Renal pelvis (tissue), 1 donor: ENCODE measurements at regions not wholly inside any gene's neighbourhood (a gene's known extent, or its start where the extent isn't known, plus 50 kb on each side); places are given as distances from the start of the nearest gene placed in this dataset.

Experiments used
- DNase-seq: peaks from one replicate; pipeline ENCODE4 v3.0.0-alpha.2; 2013

DNA sequence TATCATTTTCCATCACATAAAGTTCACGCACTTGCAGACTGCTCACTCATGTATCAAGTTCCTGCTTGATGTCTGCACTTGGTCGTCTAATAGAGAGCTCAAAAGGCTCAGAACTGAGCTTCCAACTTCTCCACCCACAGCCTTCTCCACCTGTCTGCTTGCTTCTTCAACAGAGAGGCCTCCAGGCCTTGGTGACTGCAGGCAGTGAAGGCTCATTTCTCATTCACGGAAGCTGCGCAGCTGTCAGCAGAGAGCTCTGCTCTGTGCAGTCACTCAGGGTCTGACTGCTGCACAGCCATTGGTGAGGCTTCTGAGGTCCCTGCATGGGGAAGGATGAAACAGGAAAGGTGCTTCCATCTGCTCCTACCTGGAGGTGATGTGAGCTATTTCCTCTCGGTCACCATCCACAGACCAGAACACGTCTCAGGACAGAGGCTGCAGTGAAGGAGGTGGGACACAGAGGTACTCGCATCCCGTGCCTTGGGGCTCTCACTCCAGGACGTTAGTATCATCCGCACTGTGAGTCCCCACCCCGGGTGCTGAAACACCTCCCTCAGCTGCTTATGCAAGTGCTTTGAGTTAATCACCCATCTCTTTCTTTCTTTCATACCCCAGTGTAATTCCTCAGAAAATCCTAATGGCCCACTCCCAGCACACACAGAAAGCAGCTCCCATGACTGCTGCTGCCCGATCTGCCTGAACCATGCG lies 126.2 kb downstream of the TMEM18 start:
- DNase-seq, result no peak

DNA sequence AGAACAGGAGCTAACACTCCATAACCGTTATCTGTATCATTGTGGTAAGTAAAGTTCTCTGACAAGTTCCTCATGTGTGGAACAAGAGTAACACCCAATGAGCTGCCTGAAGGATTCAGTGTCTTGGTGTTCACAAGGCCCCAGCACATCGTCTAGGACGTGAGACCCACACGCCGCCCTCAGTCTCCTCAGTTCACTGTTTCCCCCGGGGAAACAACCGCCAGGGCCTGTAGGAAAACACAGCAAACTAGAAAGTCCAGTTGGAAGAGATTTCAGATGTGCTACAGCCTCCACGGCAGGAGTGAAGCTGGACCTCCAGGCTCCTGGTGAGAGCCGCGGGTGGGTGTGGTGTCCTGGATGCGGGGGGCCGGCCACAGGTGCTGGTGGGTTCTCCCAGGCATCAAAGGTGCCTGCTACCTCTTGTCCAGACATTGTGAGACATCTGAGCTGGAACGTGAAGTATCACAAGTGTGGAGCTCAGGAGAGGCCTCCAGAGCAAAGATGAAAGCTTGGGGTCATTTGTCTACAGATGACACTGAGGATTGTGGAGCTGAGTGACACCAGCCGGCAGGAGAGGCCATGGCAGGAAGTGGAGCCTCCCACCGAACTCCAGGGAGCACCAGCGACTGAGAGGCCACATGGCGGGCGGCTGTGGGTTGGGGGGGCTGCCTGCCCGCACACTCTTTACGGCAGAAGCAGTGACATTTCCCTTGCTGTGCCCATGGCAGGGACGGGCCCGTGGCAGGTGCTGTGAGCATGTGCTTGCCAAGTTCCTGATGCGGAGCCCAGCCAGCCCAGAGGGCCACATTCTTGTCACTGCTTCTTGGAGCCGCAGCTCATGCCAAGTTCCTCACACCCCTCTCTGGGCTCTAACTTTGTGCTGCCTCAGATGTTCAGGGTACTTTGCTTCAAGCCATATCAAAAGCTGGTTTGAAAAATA lies 131.2 kb downstream of the TMEM18 start:
- DNase-seq, result no peak

DNA sequence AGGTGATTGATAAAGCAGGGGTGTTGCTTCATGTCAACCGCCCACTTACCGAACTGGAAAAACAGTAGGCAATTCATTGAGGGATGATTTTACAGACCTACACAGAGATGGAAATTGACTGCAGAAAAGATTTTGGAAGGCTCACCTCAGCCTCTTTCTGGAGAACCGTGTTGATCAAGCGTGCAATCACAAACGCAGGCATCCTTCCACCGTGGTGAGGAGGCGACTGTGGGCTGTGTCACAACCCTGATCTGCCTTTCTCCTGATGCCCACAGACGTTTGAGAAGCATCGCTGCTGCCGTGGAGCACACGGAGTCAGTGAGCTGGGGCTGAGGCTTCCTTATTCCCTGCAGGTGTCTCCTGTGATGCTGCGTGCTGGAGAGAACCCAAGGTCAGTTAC lies 132.0 kb downstream of the TMEM18 start:
- DNase-seq, result no peak

DNA sequence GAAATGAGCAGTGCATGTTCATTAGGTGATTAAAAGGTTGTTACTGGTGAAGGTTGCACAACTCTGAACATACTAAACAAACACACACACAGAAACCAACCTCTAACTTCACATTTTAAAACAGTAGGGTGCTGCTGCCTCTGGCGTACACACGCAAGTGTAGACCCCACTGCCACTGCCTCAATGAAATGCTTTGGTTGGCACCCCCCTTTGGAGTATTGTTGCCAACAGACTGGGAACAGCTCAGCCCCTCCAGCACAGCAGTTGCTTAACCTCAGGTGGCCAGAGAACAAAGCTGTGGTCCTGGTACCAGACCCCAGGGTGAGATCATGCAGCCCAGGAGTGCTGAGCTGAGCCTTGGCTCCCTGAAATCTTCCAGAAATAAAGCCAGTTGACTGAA lies 138.6 kb downstream of the TMEM18 start:
- no peak for DNase-seq

DNA sequence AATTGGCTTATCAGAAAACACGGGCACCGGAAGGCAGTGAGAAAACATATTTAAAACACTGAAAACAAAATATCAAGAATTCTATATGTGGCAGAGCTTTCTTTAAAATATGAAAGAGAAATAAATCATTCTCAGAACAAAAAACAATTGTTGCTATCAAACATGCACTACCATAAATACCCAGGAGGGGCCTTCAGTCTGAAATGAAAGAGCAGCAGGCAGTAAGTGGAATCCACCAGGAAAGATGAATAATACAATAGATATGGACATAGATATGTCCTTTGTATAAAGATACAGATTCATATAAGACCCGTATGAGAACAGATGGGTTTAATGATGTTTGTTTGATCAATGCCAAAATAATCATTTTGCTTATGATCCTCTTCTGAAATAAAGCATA lies 142.0 kb downstream of the TMEM18 start:
- no peak for DNase-seq

DNA sequence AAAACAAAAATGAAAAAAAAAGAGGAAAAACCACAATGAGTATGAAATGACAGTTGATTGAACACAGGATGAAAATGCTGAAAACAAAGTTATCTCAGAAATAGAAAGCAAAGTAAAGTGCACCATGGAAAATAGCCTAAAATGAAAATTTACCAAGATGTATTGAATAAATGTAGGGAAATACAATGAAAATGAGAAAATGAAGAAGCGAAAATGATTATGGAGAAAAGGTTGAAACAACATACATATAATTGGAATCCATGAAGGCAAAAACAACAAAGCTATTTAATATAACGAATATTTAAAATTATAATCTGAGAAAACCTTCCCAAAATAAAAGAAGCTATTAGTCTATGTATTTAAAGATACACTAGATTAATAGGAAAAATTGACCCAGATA lies 147.4 kb downstream of the TMEM18 start:
- DNase-seq, result no peak

- no peak for DNase-seq
These were observed 147.8 kb downstream of the TMEM18 start for GRCh38 chr2:529424-529823.

GRCh38 chr2:527581-527980 lies 149.6 kb downstream of the TMEM18 start:
- no peak for DNase-seq

GRCh38 chr2:526918-527317 lies 150.3 kb downstream of the TMEM18 start:
- DNase-seq, result no peak

DNA sequence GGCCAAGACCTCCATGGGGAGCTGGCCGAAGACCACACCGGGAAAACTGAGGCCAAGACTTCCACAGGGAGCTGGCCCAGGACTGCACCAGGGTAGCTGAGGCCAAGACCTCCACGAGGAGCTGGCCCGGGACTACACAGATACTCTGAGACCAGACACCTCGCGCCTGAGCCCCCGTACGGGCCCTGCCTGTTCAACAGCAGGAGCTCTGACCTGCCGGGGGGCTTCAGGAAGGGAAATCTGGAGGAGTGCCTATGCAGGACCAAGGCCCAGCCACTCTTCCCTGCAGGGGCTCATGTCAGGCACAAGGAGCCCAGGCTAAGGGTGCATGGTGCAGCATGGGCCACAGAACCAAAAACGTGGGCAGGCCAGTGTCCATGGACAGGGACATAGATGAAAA lies 151.6 kb downstream of the TMEM18 start:
- no peak for DNase-seq

- no peak for DNase-seq
These were observed 152.2 kb downstream of the TMEM18 start for GRCh38 chr2:525021-525420.

DNA sequence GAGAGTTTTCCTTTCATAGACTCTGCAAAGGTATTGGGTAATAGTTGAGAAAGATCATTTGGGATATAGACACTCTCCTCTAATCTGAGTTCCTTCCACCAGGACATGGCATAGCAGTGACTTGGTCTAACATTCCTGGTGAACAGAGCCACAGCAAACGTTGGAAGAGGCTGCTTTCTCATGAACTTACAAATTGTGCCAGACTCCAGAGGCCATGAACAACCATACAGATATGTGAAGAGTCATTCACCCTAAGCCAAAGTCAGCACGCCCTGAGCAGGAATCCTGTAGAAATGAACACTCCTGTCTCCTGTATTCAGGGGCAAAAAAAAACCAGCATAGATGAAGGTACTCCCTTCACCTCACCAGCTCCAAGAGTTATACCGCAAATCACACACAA lies 152.8 kb downstream of the TMEM18 start:
- DNase-seq, result no peak

DNA sequence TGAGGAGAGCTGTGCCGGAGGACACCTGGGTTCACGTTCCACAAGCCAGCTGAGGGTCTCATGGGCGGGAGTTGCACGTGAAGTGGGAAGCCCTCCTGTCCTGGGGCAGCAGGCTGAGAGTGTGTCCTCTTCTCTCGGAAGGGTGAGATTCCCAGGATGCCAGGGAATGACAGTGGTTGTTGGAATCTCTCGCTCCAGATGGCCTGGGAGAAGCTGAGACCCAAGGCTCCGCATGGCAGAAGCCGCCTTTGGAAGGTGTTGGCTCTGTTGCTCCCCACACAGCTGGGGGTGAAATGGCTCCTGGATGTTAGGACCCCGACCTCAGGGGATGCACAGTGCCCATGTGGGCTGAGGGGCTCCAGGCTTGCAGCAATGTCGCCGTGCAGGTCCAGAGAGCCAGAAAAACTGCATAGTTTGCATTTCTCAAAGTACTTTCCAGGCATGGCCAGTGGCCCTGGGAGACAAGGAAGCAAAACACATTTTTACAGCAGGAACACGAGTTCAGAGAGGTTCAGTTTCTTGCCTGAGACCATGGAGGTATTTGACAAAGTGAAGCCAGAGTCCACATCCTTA lies 153.4 kb downstream of the TMEM18 start:
- no peak for DNase-seq

GRCh38 chr2:522776-523175 lies 154.4 kb downstream of the TMEM18 start:
- DNase-seq, result no peak

DNA sequence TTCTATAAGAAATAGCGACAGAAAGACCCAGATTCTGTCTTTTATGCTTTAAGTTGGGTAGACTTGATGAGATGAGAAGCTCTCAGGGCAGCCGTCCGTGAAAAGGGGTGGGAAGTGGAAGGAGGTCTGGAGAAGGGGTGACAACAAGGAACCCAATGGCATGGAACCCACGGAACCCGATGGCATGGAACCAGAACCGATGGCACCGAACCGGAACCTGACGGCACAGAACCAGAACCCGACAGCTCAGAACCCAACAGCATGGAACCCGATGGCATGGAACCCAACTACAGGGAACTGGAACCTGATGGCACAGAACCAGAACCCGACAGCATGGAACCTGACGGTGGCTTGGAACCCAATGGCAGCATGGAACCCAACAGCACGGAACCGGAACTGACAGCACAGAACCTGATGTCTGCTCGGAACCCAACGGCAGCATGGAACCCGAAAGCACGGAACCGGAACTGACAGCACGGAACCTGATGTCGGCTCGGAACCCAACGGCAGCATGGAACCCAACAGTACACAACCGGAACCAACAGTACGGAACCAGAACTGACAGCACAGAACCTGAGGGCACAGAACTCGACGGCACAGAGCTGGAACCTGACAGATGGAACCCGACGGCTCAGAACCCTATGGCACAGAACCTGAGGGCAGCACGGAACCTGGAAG lies 155.2 kb downstream of the TMEM18 start:
- DNase-seq, result no peak

DNA sequence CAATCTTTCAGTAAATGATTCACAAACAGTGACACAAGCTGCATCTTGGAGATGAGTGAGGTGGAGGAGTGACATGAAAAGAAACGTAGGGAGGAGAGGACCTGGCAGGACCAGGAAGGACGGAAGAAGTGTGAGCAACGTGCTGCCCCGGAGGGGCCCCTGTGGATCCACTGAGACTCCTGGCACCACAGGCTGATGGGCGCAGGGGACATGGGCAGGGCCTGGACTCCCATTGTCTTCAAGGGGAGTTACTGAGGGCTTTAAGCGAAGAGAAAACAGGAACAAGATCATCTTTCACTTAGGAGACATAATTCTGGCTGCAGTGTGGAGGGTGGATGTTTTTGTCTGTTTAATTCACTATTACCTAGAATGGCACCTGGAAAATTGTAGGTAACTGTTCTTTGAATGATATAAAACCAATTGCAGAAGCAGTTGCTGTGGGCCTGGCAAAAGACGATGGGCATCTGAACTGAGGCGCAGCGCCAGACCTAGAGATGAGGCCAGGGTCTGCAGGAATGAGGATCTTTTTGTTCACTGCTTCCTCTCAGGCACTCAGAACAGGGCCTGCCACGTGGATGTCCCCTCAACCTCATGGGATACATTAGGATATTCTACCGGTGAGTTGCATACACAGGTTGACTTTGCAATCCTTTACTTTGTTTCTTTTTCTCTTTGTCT lies 156.4 kb downstream of the TMEM18 start:
- DNase-seq, result no peak

- no peak for DNase-seq
These were observed 160.3 kb downstream of the TMEM18 start for GRCh38 chr2:516944-517343.

GRCh38 chr2:516131-516530 lies 161.1 kb downstream of the TMEM18 start:
- no peak for DNase-seq

DNA sequence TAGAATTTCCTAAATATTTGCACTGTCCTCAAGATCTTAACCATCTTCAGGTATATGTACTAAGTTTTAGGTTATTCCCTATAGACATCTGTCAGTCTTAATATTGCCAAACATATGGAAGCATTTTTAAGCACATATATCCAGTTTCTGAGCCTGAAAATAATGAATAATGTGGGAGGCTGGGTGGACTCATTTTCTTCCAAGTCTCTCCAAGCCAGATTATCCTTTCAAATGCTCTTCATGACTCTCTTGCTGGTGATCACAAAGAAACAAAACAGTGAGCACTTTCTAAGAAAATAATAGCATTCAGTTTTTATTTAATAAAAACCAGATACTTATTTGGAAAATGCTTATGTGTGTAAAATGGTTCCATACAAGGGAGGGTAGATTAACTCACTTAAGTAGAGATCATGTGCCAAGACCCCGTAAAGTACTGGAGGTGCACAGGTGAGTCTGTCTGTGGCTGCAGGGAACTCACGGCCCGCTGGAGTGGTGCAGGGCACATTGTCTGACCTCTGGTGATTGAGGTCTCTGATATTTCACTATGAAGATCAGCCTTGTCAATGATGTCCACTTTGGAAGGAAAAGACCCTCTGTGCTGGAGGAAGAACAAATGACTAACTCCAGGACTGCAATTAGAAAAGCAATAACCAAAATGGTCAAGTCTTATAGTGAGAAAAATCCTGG lies 161.6 kb downstream of the TMEM18 start:
- DNase-seq, result no peak

DNA sequence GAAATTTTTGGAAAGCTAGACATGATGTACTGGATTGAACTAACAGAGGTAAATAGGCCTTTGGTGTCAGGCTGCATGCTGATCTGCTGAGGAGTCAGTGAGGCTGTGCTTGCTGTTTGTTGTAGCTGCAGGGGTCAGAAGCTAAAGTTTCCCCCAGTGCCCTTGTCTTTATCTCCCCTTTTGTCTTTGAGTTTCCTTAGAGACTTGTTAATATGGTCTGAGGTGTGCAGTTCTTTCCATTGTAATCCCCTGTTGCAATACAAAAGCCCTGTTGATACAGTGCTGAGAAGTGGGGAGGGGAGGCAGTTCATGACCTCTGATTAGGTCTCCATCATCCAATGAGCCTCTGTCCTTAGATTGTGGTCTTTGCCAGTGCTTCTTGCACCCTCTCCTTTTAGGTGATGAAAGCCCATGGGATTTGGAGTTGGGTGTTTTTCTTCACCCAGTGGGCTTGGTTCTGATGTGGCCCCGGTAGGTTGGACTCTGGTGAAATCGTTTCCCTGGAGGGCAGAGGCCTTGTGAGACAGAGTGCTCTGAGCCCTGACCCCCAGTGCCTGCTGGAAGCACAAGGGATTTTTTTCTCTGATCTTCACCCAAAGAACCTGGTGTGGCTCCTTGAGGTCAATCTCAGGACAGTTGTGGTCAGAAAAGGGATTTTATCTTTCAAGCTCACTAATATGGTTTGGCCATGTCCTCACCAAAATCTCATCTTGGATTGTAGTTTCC lies 163.1 kb downstream of the TMEM18 start:
- DNase-seq, result no peak

DNA sequence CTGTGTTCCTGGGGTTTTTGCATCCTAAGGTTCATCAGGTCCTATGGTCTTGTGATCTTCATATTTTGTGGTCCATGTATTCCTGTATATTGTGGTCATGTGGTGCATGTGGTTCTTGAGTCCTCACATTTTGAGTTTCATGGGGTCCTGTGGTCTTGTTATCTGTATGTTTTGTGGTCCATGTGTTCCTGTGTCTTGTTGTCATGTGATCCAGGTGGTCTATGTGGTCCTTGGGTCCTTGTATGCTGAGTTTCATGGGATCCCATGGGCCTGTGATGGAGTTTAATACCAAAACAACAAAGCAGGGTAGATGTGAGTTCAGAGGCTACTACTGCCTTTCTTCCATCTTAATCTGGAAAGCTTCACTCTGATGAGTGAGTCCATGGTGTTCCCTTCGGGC lies 166.4 kb downstream of the TMEM18 start:
- DNase-seq, result no peak
